ENCODE measurements at regions not wholly inside any gene's neighbourhood (a gene's known extent, or its start where the extent isn't known, plus 50 kb on each side); places are given as distances from the start of the nearest gene placed in this dataset.

- ATAC-seq (no peak), DNase-seq (no peak)
- H3K27ac ChIP-seq, result no peak overlapping the region
- no peaks in the 10 kb centered on the region for H3K27me3 ChIP-seq
- H3K4me3 ChIP-seq, result no peak overlapping the region
- intact Hi-C loops (cut with DNase I), result no loop called here
- H3K9me3 ChIP-seq, result peaks cover 0 to 4% of the 10 kb centered on the region in 2 donors
- H3K36me3 ChIP-seq, result no peaks in the 10 kb centered on the region
- H3K4me1 ChIP-seq, result no peaks in the 10 kb centered on the region
- TF ChIP-seq, protein P1, sequence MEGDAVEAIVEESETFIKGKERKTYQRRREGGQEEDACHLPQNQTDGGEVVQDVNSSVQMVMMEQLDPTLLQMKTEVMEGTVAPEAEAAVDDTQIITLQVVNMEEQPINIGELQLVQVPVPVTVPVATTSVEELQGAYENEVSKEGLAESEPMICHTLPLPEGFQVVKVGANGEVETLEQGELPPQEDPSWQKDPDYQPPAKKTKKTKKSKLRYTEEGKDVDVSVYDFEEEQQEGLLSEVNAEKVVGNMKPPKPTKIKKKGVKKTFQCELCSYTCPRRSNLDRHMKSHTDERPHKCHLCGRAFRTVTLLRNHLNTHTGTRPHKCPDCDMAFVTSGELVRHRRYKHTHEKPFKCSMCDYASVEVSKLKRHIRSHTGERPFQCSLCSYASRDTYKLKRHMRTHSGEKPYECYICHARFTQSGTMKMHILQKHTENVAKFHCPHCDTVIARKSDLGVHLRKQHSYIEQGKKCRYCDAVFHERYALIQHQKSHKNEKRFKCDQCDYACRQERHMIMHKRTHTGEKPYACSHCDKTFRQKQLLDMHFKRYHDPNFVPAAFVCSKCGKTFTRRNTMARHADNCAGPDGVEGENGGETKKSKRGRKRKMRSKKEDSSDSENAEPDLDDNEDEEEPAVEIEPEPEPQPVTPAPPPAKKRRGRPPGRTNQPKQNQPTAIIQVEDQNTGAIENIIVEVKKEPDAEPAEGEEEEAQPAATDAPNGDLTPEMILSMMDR (IDR thresholded peaks at IDR 0.05), result no peak
Measured at GRCh38 chr9:11025775-11026174, 413.0 kb upstream of the PTPRD start.

GRCh38 chr9:11038366-11038765, 425.6 kb upstream of the PTPRD start:
- no peaks in the 10 kb centered on the region for H3K36me3 ChIP-seq
- ATAC-seq (no peak), DNase-seq (no peak)
- intact Hi-C loops (cut with DNase I), result no loop called here
- no peak overlapping the region for H3K4me3 ChIP-seq
- peaks cover 0 to 4% of the 10 kb centered on the region in 2 donors for H3K9me3 ChIP-seq
- TF ChIP-seq, protein P1 (IDR thresholded peaks at IDR 0.05), result no peak
- H3K27me3 ChIP-seq, result no peaks in the 10 kb centered on the region
- H3K27ac ChIP-seq, result no peak overlapping the region
- H3K4me1 ChIP-seq, result no peaks in the 10 kb centered on the region

DNA sequence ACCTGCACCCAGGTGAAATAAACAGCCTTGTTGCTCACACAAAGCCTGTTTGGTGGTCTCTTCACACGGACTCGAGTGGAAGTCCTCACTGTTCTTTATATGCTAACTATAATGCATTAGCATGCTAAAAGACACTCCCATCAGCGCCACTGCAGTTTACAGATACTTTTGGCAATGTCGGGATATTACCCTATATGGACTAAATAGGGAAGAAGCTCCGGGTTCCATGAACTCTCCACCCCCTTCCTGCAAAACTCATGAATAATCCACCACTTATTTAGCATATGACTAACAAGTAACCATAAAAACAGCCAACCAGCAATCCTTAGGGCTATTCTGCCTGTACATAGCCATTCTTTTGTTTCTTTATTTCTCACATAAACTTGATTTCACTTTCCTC, 426.2 kb upstream of the PTPRD start:
- TF ChIP-seq, protein P1 (IDR thresholded peaks at IDR 0.05), result no peak
- H3K27me3 ChIP-seq, result no peaks in the 10 kb centered on the region
- H3K36me3 ChIP-seq, result no peaks in the 10 kb centered on the region
- H3K27ac ChIP-seq, result no peak overlapping the region
- DNase-seq, result no peak
- no peaks in the 10 kb centered on the region for H3K4me1 ChIP-seq
- ATAC-seq, result no peak
- intact Hi-C loops (cut with DNase I), result no loop called here
- H3K4me3 ChIP-seq, result no peak overlapping the region
- H3K9me3 ChIP-seq, result peaks cover 0 to 4% of the 10 kb centered on the region in 2 donors

DNA sequence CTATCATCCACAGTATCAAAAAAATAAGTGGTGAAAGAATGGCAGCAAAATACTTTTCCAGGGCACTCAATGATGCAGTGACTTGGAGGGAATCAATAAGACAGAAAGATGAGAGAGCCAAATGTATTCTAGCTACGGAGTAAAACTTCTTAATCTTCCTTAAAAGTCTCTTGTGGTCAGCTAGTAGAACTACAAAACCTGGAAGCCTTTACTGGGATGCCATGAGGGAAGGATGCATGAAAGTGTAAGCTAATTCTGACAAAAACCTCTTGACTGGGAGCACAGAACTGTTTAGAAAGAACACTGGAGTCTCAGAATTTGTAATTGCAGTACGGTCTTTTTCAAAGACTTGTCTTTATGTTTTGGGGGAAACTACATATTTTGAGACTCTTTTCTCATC, 432.8 kb upstream of the PTPRD start:
- no peak for ATAC-seq
- TF ChIP-seq, protein P1 (IDR thresholded peaks at IDR 0.05), result no peak

DNA sequence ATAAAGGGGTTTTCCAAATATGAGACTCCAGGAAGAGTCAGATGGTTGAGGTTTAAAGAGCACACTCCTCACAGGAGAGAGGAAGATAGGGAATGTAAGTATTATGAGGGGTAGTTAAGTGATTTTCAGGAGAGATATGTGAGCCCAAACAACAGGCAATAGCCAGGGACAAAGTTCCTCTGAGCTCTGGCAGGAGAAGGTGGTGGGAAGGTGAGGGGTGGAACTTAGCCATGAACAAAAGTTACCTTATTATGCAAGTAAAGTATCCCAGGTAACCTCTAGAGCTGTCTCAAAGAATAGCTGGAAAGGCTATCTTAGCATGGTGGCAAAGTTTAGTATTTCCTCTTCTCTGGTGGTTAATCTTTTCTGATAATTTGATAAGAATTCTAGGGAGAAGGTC, 450.5 kb upstream of the PTPRD start:
- H3K4me3 ChIP-seq, result no peak overlapping the region
- no peaks in the 10 kb centered on the region for H3K36me3 ChIP-seq
- no peaks in the 10 kb centered on the region for H3K4me1 ChIP-seq
- DNase-seq (no peak), ATAC-seq (no peak)
- TF ChIP-seq, protein P1 (IDR thresholded peaks at IDR 0.05), result no peak
- intact Hi-C loops (cut with DNase I), result no loop called here
- no peak overlapping the region for H3K27ac ChIP-seq
- H3K27me3 ChIP-seq, result no peaks in the 10 kb centered on the region
- no peaks in the 10 kb centered on the region for H3K9me3 ChIP-seq

More for the DNA sequence above, 432.8 kb upstream of the PTPRD start:
- H3K9me3 ChIP-seq, result no peaks in the 10 kb centered on the region
- no peak for DNase-seq
- no peak overlapping the region for H3K27ac ChIP-seq
- no peaks in the 10 kb centered on the region for H3K27me3 ChIP-seq
- H3K4me3 ChIP-seq, result no peak overlapping the region
- no peaks in the 10 kb centered on the region for H3K4me1 ChIP-seq
- intact Hi-C loops (cut with DNase I), result no loop called here
- no peaks in the 10 kb centered on the region for H3K36me3 ChIP-seq

Data from left lung (tissue), 4 donors.